ENCODE measurements at regions not wholly inside any gene's neighbourhood (a gene's known extent, or its start where the extent isn't known, plus 50 kb on each side); places are given as distances from the start of the nearest gene placed in this dataset.
"Not testable (repeated sequence)": the region's sequence is repeated elsewhere in the genome, so short reads cannot be mapped to it uniquely, and the experiment has no call there.

DNA sequence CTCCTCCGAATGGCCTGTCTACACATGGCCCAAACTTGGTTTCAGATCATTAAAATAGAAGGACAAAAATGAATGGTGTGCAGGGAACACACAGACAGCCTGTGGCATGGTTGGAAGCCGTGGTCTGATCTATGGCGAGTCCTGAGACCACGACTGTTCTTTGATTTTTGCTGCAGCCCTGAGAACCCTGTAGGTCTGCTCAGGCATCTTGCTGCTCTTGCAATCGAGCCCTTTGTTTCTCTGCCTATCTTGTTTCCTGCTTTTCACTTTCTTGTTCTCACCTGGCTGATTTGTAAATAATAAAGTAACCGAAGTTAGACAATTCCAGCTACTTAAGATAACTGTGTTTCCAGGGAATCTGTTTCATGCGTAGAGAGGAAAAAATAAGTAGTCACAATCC lies 54.1 kb upstream of the NBPF9 start:
- not testable (repeated sequence) for H3K9me3 ChIP-seq, H3K4me1 ChIP-seq, H3K4me3 ChIP-seq, DNase-seq, H3K27me3 ChIP-seq, H3K27ac ChIP-seq, H3K36me3 ChIP-seq

DNA sequence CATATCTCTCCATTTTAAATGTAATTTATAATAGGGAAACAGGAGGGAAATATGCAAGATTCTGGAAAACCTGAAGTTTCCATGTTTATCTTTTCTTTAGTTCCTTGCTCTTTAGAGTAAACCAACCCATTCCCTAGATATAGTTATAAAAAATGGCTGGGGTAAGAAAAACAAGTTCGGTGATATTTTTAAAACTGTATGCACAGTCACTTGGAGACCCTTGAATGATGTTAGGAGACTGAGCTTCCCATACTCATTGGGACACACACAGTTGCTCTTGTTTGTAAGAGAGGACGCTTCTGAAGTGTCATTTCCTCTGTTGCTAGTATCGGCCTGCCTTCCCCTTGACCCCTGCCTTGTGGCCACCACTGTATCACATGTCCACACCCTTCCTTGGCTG lies 55.0 kb upstream of the NBPF9 start:
- H3K27me3 ChIP-seq, DNase-seq, H3K4me1 ChIP-seq, H3K9me3 ChIP-seq, H3K36me3 ChIP-seq, H3K4me3 ChIP-seq: not testable (repeated sequence)
- peak overlapping the region in 1 of 4 donors; percentile 31 for H3K27ac ChIP-seq

DNA sequence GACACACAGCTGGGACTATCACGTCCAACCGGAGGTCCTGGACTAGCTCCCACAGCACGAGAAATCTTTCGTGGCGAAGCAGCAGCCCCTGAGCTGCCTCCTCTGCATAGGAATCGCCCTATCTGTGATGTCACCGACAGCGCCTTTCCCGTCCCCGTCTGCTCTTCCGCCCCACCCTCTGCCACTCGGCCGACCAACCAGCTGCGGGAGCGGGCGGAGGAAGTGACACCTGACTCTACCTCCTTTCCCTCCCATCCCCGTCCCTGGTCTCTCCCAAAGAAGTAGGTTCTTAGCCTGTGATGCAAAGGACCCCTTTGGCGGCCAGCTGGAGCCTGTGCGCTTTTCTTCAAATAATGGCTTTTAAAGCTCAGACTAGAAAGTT lies 59.7 kb upstream of the NBPF9 start:
- not testable (repeated sequence) for H3K4me3 ChIP-seq, H3K27me3 ChIP-seq, H3K36me3 ChIP-seq, H3K9me3 ChIP-seq, H3K27ac ChIP-seq, DNase-seq, H3K4me1 ChIP-seq

DNA sequence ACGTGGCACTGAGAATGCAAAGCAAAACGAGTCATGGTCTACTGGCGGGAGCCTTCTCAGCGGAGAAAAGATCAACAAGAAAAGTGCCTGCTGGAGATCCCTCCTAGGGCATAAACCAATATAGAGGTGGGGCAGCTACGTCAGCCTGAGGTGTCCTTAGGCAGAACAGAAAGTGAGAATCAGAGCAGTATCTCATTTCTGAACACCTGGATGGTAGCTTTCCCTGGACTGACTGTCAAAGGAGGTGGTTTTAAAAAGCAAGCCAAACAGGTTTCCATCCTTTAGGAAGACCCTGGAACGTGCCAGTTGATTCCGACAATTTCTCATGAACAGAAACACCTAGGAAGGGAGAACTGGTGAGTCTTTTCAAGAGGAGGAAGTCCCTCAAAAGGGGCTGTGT lies 71.4 kb upstream of the NBPF9 start:
- not testable (repeated sequence) for H3K27me3 ChIP-seq
- TF ChIP-seq POLR2A (IDR thresholded peaks at IDR 0.05), result peak in 1 of 2 donors; percentile 22
- H3K27ac ChIP-seq, result peak overlapping the region in 3 of 4 donors; percentile 60 to 82 (median 60)

DNA sequence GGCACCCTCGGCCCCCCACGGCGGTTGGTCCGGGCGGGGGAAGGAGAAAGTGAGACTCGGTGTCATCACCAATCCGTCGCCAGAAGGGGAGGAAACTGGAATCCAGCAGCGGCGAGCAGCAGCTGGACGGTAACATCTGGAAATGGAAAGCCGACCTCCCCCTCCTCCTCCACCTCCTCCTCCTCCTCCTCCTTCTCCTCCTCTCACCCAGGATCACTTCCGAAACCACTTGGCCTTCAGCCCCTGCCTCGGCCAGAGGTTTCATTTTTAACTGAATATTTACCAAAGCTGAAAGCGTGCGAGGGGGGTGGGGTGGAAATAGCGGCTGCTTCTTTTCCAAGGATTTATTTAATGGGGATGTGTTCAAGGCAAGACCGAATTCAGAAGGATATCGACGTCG lies 72.5 kb upstream of the NBPF9 start:
- DNase-seq, result peak in 2 of 3 donors; percentile 16 to 47
- H3K27ac ChIP-seq, result peak overlapping the region; percentile 65 to 78 (median 76)
- H3K4me1 ChIP-seq, H3K9me3 ChIP-seq, H3K27me3 ChIP-seq, H3K36me3 ChIP-seq: not testable (repeated sequence)
- H3K4me3 ChIP-seq, result peak overlapping the region; percentile 42 to 55 (median 48)

More for the DNA sequence above, 71.4 kb upstream of the NBPF9 start:
- peak in 2 of 3 donors; percentile 52 to 62 for DNase-seq
- peak overlapping the region in 2 of 4 donors; percentile 27 to 45 for H3K4me3 ChIP-seq
- not testable (repeated sequence) for H3K36me3 ChIP-seq, H3K9me3 ChIP-seq, H3K4me1 ChIP-seq

DNA sequence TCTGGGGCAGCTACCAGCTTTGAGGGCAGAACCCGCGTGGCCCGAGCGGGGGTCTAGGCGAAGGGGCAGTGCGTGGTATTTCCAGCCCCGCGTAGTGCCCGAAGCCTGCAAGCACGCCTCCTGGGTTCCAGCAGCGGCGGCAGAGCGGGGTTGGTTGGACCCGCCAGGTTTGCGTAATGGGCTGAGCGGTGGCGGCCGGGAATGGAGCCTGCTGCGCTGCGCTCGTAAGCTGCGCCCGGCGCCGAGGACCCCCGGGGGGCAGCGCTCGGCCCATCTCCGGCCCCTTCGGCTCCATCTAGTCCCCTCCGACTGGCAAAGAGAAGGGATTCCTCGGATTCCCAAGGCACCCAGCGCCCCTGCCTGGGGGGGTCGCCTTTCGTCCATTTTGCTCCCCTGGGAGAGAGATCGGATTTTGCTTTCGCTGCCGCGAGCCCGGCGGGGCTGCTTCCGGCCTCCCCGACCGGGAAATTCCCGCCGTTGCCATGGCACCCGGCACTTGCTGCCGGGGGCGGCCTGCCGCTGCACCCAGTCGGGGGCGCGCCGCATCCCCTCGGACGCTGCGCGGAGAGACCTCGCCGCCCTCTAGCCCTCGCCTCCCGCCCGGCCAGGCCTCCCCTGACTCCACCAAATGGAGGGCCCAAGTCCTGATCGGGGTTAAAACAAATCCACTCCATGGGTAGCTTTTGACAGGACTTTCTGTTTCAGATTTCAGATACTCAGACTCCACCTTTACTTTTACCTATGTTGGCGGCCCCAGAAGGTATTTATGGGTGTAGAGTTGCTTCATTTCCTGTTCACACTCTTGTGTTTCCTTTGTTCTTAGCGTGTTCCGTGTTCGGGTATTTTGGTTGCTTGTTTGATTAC lies 73.3 kb upstream of the NBPF9 start:
- DNase-seq, result peak; percentile 53 to 81 (median 56)

DNA sequence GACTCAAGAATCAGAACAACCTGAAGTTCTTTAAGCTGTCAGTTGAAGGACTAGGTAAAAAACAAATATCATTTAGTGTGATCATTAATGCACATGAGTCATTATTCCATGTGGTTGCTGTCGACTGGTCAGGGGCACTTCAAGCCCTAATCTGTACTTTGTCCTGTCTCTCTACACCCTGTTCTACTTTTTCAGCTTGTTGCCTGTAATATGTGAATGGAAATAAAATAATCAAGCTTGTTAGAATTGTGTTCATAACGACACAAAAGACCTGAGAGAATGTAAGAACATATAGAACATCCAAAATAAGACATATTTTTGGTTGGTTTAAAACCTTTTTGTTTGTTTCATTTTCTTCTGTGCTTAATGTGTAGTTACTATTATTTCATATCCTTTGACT lies 87.4 kb upstream of the NBPF9 start:
- not testable (repeated sequence) for H3K27me3 ChIP-seq, H3K36me3 ChIP-seq, DNase-seq, H3K9me3 ChIP-seq, H3K4me1 ChIP-seq, H3K4me3 ChIP-seq
- peak overlapping the region in 1 of 4 donors; percentile 52 for H3K27ac ChIP-seq

More for the DNA sequence above, 73.3 kb upstream of the NBPF9 start:
- not testable (repeated sequence) for H3K4me1 ChIP-seq, H3K9me3 ChIP-seq, H3K27me3 ChIP-seq, H3K36me3 ChIP-seq
- peak overlapping the region; percentile 53 to 65 (median 58) for H3K4me3 ChIP-seq
- TF ChIP-seq POLR2A (IDR thresholded peaks at IDR 0.05), result peak in 1 of 2 donors; percentile 12
- H3K27ac ChIP-seq, result peak overlapping the region; percentile 88 to 92 (median 90)

DNA sequence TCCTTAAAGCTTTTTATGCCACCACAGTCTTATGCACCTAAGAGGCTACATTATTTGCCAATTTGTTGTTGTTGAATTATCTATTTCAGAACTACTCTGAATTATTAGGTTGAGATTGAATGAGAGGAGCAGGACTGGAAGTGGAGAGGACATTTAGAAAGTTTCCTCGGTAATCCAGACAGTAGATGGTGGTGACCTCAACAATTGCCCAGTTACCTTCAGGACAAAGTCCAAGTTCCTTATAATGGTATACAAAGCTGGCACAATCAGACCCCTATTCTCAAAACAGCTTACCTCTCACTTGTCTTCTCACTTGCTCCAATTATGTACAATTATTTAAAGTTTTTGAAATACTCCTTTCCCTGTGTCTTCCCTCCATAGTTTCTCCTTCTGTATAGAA lies 93.3 kb upstream of the NBPF9 start:
- not testable (repeated sequence) for DNase-seq, H3K4me1 ChIP-seq, H3K4me3 ChIP-seq, H3K27ac ChIP-seq, H3K36me3 ChIP-seq, H3K27me3 ChIP-seq, H3K9me3 ChIP-seq

DNA sequence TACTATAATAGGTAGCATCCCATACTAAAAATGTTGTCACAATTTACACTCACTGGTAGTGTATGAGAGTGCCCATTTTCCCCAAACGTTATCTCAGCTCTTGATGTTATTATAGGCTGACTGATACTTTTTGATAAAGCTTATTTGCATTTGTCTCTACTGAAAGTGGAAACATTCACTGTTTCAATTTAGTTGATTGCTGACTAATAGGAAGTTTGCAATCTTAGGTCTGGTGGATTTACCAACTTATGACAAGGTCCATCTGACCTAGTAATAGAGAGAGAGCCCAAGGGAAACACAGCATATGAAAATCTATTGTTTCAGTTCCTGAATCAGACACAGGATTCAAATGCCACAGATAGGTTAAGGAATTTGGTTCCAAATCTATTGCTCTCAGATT lies 97.2 kb upstream of the NBPF9 start:
- not testable (repeated sequence) for H3K27ac ChIP-seq, H3K36me3 ChIP-seq, H3K27me3 ChIP-seq, H3K9me3 ChIP-seq, H3K4me1 ChIP-seq, H3K4me3 ChIP-seq, DNase-seq

DNA sequence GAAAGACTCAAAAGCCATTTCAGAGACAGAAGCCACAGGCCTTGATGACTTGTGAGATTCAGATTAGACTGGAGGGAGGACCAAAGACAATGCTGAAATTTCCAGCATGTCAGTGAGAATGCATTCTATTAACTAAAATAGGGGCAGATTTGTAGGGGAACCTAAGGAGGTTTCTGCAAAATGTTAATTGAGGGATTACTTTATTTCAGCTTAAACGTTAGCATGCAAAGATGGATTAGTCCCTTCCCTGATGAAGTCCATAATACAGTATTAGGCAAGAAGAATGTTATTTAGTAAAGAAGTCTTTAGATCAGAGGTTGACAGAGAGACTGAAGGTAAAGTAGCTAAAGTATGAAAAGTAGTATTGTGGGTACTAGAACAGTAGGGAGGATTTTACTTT lies 98.9 kb upstream of the NBPF9 start:
- not testable (repeated sequence) for H3K4me1 ChIP-seq, H3K27me3 ChIP-seq, DNase-seq, H3K4me3 ChIP-seq, H3K9me3 ChIP-seq, H3K27ac ChIP-seq, H3K36me3 ChIP-seq

DNA sequence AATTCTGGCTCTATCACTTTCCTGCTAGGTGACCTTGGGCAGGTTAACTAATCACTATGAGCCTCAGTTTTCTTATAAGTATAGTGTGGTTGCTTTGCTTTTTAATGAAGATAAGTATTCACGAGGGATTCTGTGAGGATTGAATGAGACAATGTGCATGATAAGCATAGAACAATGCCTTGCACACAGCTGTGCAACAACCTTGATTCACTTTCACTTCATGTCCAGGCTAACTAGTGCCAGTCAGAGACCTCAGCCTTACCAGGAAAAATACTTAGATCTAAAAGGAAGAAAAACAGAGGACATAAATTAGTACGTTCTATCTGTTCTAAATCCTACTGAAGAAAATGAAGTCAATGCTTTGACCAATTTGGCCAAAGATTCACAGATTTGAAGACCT lies 101.0 kb upstream of the NBPF9 start:
- not testable (repeated sequence) for DNase-seq, H3K36me3 ChIP-seq, H3K4me1 ChIP-seq, H3K9me3 ChIP-seq, H3K4me3 ChIP-seq, H3K27me3 ChIP-seq, H3K27ac ChIP-seq

DNA sequence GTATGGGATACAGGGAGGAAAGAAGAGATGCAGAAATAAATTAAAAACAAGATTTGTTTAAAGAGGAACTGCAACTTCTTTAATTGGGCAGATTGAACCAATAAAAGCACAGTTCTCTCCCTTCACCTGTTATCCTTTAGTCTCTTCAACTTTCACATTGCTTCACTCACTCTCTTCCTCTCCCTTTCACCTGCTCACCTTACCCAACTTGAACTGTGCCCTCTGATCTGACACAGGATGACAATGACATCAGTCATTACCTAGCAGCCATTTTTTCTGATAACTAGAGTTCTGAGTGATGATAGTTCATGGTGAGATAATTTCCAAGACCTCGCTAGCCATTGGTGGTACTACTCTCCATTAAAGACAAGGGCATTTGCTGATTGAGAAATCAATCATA lies 105.5 kb upstream of the NBPF9 start:
- not testable (repeated sequence) for H3K36me3 ChIP-seq, H3K4me1 ChIP-seq, H3K27me3 ChIP-seq, H3K9me3 ChIP-seq, DNase-seq, H3K27ac ChIP-seq, H3K4me3 ChIP-seq

DNA sequence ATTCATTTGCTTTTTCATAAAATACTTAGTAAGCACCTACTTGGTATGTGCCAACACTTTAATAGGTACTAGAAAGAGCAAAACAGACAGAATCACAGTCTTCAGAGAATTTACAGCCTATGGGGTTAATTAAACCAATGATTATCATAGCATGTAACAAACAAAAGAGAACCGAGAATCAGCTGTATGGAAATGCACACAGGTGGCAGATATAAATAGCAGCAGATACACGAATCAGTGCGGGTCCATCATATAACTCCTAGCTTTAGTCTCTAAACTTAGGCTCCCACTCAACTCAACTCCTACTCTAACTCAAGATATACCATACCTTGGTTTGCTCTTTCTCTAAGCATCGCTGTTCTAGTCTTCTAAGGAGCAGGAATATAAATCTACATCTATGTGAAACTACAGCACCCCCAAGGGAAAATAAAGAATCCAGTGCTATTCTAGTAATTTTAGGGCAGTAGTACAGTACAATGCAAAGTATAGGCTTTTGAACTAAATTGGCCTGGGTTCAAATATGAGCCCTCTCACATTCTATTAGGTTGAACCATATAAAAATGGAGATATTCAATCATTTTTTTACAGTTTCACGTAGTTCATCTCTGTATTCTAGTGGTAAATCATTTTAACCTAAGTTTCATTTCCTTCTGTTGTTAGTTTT lies 108.5 kb upstream of the NBPF9 start:
- H3K27ac ChIP-seq, DNase-seq, H3K27me3 ChIP-seq, H3K4me1 ChIP-seq, H3K4me3 ChIP-seq, H3K9me3 ChIP-seq, H3K36me3 ChIP-seq: not testable (repeated sequence)

DNA sequence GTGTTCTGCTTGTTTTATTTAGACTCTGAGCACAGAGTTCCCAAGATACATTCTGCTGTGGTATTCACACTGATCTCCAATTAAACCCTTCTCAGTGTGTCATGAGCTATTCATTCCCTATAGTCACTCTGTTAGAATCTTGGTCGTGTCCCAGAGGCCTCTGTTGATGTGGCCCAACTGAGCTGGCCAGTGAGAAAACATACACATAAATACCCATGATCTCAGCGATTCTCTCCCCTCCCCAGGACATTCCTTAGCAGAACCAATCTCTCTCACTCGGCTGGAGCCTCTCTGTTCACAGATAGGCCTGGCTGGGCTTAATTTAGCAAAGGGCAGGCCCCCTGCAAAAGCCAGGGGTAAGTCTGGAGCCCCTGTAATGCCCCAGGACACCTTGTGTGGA lies 109.6 kb upstream of the NBPF9 start:
- not testable (repeated sequence) for H3K4me1 ChIP-seq, H3K27ac ChIP-seq, DNase-seq, H3K9me3 ChIP-seq, H3K27me3 ChIP-seq, H3K4me3 ChIP-seq, H3K36me3 ChIP-seq

DNA sequence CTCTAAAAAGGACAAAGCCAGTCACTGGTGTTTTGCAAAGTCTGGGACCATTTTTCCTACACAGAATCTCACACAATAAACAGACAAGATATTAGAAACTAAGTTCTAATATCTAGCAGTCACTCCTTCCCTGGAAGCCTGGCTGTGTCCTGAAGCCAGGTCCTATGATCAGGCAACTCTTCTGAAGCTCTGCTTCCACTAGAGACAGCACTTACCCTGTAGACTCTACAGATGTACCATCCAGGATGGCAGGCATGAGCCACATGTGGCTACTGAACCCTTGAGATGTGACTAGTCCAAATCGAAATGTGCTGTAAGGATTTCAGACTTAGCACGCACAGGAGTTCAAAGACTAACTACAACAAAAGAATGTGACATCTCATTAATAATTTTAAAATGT lies 110.3 kb upstream of the NBPF9 start:
- not testable (repeated sequence) for H3K4me1 ChIP-seq, H3K36me3 ChIP-seq, H3K9me3 ChIP-seq, H3K27me3 ChIP-seq, H3K4me3 ChIP-seq, DNase-seq, H3K27ac ChIP-seq

Data from Peyer's patch (tissue), 4 donors.